Testis (tissue), 2 donors: ENCODE measurements at regions not wholly inside any gene's neighbourhood (a gene's known extent, or its start where the extent isn't known, plus 50 kb on each side); places are given as distances from the start of the nearest gene placed in this dataset.

Source experiments
- DNase-seq: peaks from one replicate; pipeline ENCODE4 v3.0.0-alpha.2; 2019
- H3K27ac ChIP-seq, 2 donors: fragments of 200-600 bp; sonication (generic); one replicate each; pipeline ENCODE4 v1.5.1; 2019
- H3K27me3 ChIP-seq: fragments of 200-600 bp; sonication (generic); one replicate; pipeline ENCODE4 v1.5.1; 2019
- H3K36me3 ChIP-seq: fragments of 200-600 bp; sonication (generic); one replicate; pipeline ENCODE4 v1.5.1; 2017; ENCODE audit warnings: low read depth; ENCODE audit errors: missing control alignments
- H3K4me1 ChIP-seq: fragments of 200-600 bp; sonication (generic); one replicate; pipeline ENCODE4 v1.5.1; 2019
- H3K4me3 ChIP-seq, 2 donors: fragments of 200-600 bp; sonication (generic); one replicate each; pipeline ENCODE4 v1.5.1; 2017 to 2019
- H3K9me3 ChIP-seq: fragments of 200-600 bp; sonication (generic); one replicate; pipeline ENCODE4 v1.5.1; 2017
- POLR2A ChIP-seq: fragments of 450-650 bp; IDR thresholded peaks from one replicate; pipeline ENCODE4 v1.6.1; 2017; ENCODE audit warnings: antibody characterized with exemption, mild to moderate bottlenecking, moderate library complexity
- WGBS, 2 donors: methylation state at CpG; one replicate each; pipeline ENCODE4 v1.1.5; 2018; 5-methylcytosine and 5-hydroxymethylcytosine counted together
- intact Hi-C: fragments of 100-400 bp; cut with DNase I; formaldehyde crosslinking; loops from one replicate; pipeline ENCODE4 v1.15.1; 2023; ENCODE audit warnings: low total_unique reads
- TF ChIP-seq, protein P1 (sequence below), 3 experiments: fragments of 450-650 bp in 2 of 3; fragments of 200-600 bp in 1 of 3; sonication (generic) in 1 of 3; IDR thresholded peaks; one replicate each; pipeline ENCODE4 v1.5.1; 2016 to 2019; ENCODE audit warnings: antibody characterized with exemption in 3 of 3, mild to moderate bottlenecking in 2 of 3, moderate library complexity in 1 of 3

DNA sequence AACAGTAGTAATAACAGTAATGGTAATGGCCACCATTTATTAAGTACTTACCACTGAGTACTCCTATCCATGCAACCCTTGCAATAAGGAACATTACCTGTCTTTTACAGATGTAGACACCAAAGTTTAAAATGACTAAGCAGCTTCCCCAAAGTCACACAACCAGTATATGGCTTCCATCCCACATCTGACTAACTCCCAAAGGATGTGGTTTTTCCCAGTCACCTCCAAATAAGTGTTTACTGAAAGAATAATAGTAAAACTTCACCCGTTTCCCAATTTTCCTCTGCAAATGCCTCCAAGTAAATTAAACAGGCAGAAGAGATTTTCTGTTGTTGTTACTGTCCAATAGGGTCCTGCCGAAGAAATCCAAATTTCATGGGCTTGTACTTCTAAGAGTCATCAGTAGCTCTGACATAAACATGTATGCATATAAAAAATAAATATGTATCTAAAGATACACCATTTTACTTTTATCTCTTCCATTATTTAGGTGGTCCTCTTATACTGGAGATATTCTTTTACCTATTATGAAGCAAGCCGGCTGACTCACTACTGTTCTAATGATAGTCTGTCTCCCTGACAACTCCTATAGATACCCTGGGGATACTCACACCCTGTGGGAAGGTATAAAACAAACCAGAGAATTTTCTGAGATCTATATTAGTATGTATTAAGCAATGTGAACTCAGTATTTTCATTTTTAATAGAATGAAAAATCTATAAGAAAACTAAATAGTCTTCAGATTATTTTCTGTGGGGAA lies 77.9 kb upstream of the ID4 start:
- whole genome bisulfite sequencing, 2 donors: 91% methylated on average over 3 of the region's 3 CpGs
- DNase-seq: no peak
- no peaks in the 10 kb centered on the region for H3K36me3 ChIP-seq
- H3K4me3 ChIP-seq: no peak overlapping the region
- TF ChIP-seq, protein P1, sequence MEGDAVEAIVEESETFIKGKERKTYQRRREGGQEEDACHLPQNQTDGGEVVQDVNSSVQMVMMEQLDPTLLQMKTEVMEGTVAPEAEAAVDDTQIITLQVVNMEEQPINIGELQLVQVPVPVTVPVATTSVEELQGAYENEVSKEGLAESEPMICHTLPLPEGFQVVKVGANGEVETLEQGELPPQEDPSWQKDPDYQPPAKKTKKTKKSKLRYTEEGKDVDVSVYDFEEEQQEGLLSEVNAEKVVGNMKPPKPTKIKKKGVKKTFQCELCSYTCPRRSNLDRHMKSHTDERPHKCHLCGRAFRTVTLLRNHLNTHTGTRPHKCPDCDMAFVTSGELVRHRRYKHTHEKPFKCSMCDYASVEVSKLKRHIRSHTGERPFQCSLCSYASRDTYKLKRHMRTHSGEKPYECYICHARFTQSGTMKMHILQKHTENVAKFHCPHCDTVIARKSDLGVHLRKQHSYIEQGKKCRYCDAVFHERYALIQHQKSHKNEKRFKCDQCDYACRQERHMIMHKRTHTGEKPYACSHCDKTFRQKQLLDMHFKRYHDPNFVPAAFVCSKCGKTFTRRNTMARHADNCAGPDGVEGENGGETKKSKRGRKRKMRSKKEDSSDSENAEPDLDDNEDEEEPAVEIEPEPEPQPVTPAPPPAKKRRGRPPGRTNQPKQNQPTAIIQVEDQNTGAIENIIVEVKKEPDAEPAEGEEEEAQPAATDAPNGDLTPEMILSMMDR (IDR thresholded peaks at IDR 0.05): no peak
- TF ChIP-seq POLR2A: no peak
- H3K9me3 ChIP-seq: no peaks in the 10 kb centered on the region
- H3K4me1 ChIP-seq: peaks cover 6% of the 10 kb centered on the region
- intact Hi-C loops: no loop called here
- H3K27ac ChIP-seq: no peak overlapping the region
- no peaks in the 10 kb centered on the region for H3K27me3 ChIP-seq

DNA sequence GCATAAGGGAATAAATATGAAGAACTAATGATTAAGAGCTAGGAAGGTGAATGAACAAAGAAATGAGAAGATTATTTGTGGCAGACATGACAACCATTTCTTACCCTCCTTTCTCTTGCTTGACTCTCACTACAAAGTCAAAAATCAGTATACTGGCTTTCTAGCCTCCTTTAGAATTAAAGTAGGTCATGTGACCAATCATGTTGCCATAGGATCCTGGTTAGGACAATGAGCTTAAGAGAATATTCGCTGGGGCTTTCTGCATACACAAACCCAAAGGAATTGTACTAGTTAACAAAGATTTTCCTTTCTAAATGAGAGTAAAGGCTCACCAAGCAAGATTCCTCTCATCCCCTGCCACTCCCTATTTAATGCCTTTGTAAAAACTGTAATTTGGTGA lies 76.0 kb upstream of the ID4 start:
- Histone ChIP-seq H3K9me3 (no peaks in the 10 kb centered on the region), H3K36me3 (no peaks in the 10 kb centered on the region), H3K27ac (no peak overlapping the region), H3K27me3 (no peaks in the 10 kb centered on the region), H3K4me1 (peaks cover 6% of the 10 kb centered on the region), H3K4me3 (no peak overlapping the region)
- TF ChIP-seq POLR2A: no peak
- TF ChIP-seq, protein P1 (IDR thresholded peaks at IDR 0.05): no peak
- intact Hi-C loops: no loop called here
- 88 to 94% methylated on average over 1 of the region's 1 CpG for WGBS, 2 donors
- DNase-seq: no peak

DNA sequence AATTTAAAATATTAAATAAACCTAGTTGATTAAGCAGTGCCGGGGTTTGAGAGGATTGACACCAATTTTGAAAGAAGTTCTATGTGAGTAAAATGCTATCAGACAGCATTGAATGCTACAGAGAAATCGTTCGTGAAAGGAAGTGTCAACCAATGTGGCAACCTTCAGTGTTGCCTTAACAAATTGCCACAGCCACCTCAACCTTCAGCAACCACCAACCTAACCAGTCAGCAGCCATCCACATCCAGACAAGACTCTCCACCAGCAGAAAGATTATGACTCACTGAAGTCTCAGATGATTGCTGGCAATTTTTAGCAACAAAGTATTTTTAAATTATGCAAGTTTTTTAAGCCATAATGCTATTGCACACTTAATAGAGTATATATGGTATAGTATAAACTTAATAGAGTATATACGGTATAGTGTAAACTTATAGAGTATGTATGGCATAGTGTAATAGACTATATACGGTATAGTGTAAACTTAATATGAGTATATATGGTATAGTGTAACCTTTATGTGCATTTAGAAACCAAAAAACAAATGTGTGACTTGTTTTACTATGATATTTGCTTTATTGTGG lies 65.3 kb upstream of the ID4 start:
- intact Hi-C loops: no loop called here
- TF ChIP-seq POLR2A: no peak
- TF ChIP-seq, protein P1 (IDR thresholded peaks at IDR 0.05): no peak
- DNase-seq: no peak

DNA sequence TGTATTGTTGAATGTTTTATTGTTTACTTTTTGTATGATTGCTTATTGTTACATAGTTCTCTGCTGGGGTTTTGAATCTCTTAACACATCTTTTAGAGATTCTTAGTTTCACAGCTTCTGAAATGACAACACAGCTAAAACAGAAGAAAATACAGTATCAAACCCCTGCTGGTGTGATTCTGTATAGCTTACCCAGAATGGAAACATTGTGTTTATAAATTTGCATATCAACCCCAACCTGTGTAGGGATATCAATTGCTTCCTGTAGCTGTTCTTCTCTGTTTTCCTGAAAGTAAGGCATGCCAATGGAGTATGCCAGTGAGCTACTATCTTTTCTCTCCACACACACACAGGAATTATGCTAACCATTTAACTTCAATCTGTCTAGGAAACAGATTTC lies 64.3 kb upstream of the ID4 start:
- intact Hi-C loops: no loop called here
- DNase-seq: no peak

More for the DNA sequence above, 65.3 kb upstream of the ID4 start:
- Histone ChIP-seq H3K27me3 (no peaks in the 10 kb centered on the region), H3K27ac (no peak overlapping the region), H3K36me3 (no peaks in the 10 kb centered on the region), H3K9me3 (no peaks in the 10 kb centered on the region), H3K4me1 (no peaks in the 10 kb centered on the region), H3K4me3 (no peak overlapping the region)
- 85% methylated on average over 5 of the region's 5 CpGs for WGBS, 2 donors

More for the DNA sequence above, 64.3 kb upstream of the ID4 start:
- Histone ChIP-seq H3K4me3 (no peak overlapping the region), H3K36me3 (no peaks in the 10 kb centered on the region), H3K4me1 (no peaks in the 10 kb centered on the region), H3K9me3 (no peaks in the 10 kb centered on the region), H3K27me3 (no peaks in the 10 kb centered on the region), H3K27ac (no peak overlapping the region)
- no peak for TF ChIP-seq POLR2A
- TF ChIP-seq, protein P1 (IDR thresholded peaks at IDR 0.05): no peak
